ENCODE measurements at regions not wholly inside any gene's neighbourhood (a gene's known extent, or its start where the extent isn't known, plus 50 kb on each side); places are given as distances from the start of the nearest gene placed in this dataset.
A peak's percentile ranks its signal among the peaks of the same experiment; 100 is the strongest.
"Not testable (repeated sequence)": the region's sequence is repeated elsewhere in the genome, so short reads cannot be mapped to it uniquely, and the experiment has no call there.

GRCh38 chr20:47973519-47974233, 188.4 kb upstream of the SULF2 start:
- intact Hi-C loops (cut with DNase I), result no loop called here
- Histone ChIP-seq H3K27ac (no peak overlapping the region), H3K4me1 (no peaks in the 10 kb centered on the region), H3K36me3 (no peaks in the 10 kb centered on the region), H3K27me3 (no peaks in the 10 kb centered on the region), H3K9me3 (no peaks in the 10 kb centered on the region), H3K4me3 (no peak overlapping the region)
- WGBS (ENCODE audit: insufficient coverage, low coverage, low lambda C conversion rate, missing lambda C conversion rate), result 40% methylated on average over 15 of the region's 26 CpGs
- peak; percentile 43 to 77 (median 70) for ATAC-seq
- TF ChIP-seq CTCF (IDR thresholded peaks at IDR 0.05) (no peak), POLR2A (IDR thresholded peaks at IDR 0.05) (no peak)
- peak in 1 of 3 donors; percentile 57 for DNase-seq

GRCh38 chr20:47972916-47973309, 187.6 kb upstream of the SULF2 start:
- Histone ChIP-seq H3K27me3 (no peaks in the 10 kb centered on the region), H3K4me1 (no peaks in the 10 kb centered on the region), H3K27ac (no peak overlapping the region), H3K4me3 (no peak overlapping the region), H3K36me3 (no peaks in the 10 kb centered on the region), H3K9me3 (no peaks in the 10 kb centered on the region)
- no peak for ATAC-seq
- DNase-seq, result no peak
- TF ChIP-seq CTCF (IDR thresholded peaks at IDR 0.05), result no peak
- no peak for TF ChIP-seq POLR2A (IDR thresholded peaks at IDR 0.05)
- intact Hi-C loops (cut with DNase I), result no loop called here
- 64% methylated on average over 9 of the region's 17 CpGs for WGBS (ENCODE audit: insufficient coverage, low coverage, low lambda C conversion rate, missing lambda C conversion rate)

DNA sequence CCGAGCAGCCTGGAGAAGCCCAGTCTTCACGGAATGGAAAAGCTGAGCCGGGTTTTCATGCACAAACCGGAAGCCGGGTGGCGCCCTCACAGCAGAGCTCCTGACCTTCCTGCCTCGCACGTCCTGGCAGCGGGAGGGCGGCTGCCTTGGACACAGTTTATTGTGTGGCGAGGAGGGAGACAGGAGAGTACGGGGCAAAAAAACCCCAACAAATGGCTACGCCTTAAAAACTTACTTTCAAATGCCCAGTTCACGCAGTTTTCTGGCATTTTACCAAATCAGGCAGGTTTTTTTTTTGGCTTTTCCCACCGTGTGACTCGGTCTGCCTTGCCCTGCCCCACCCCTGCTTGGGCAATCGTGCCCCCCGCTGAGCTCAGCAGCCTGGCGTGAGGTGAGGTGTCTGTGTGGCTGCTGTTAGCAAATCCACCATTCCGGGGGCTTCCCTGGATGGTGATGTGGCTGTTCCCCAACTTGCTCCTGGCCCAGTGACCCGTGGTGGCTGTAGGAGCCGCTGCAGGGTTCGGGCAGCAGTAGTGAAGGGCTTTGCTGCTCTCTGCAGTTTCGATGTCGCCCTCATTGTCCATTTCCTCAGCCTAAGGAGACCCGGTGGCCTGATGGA, 187.1 kb upstream of the SULF2 start:
- 15% methylated on average over 13 of the region's 26 CpGs for WGBS (ENCODE audit: insufficient coverage, low coverage, low lambda C conversion rate, missing lambda C conversion rate)
- intact Hi-C loops (cut with DNase I); H3K36me3 ChIP-seq; H3K4me3 ChIP-seq; H3K9me3 ChIP-seq; H3K4me1 ChIP-seq; H3K27ac ChIP-seq; H3K27me3 ChIP-seq: not testable (repeated sequence)
- DNase-seq, result peak in 1 of 3 donors; percentile 40
- ATAC-seq, result peak; percentile 55 to 70 (median 60)

GRCh38 chr20:47971058-47971791, 185.9 kb upstream of the SULF2 start:
- Histone ChIP-seq H3K4me3 (no peak overlapping the region), H3K27ac (no peak overlapping the region), H3K27me3 (no peaks in the 10 kb centered on the region), H3K9me3 (no peaks in the 10 kb centered on the region), H3K36me3 (no peaks in the 10 kb centered on the region), H3K4me1 (no peaks in the 10 kb centered on the region)
- TF ChIP-seq CTCF (IDR thresholded peaks at IDR 0.05), result no peak
- TF ChIP-seq POLR2A (IDR thresholded peaks at IDR 0.05), result no peak
- 73% methylated on average over 9 of the region's 14 CpGs for WGBS (ENCODE audit: insufficient coverage, low coverage, low lambda C conversion rate, missing lambda C conversion rate)
- DNase-seq (no peak), ATAC-seq (no peak)
- intact Hi-C loops (cut with DNase I), result no loop called here

Data from right lobe of liver (tissue), 6 donors.